GF-D8 (cell line): ENCODE measurements at regions not wholly inside any gene's neighbourhood (a gene's known extent, or its start where the extent isn't known, plus 50 kb on each side); places are given as distances from the start of the nearest gene placed in this dataset.
"Not testable (repeated sequence)": the region's sequence is repeated elsewhere in the genome, so short reads cannot be mapped to it uniquely, and the experiment has no call there.

Experiments used
- DNase-seq: peaks from one replicate; lab custom pipeline; 2025; lab: John Stamatoyannopoulos, UW

DNA sequence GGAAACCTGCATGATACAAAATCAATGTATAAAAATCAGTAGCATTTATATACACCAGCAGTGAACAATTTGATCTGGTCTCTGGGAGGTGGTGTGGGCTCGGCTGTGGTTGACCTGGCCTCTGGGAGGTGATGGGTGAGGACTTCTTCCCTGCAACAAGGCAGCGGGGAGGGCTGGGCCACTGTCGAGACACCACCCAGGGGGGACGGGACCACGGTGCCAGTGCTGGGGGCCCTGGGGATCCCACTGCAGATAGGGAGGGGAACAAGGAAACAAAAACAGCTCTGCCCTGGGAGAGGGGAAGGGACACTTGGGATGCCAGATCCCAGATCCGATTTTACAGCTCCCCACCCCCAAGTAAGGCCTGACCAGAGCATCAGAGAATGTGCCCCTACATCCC is 189.6 kb upstream of the SFSWAP start:
- DNase-seq = no peak

DNA sequence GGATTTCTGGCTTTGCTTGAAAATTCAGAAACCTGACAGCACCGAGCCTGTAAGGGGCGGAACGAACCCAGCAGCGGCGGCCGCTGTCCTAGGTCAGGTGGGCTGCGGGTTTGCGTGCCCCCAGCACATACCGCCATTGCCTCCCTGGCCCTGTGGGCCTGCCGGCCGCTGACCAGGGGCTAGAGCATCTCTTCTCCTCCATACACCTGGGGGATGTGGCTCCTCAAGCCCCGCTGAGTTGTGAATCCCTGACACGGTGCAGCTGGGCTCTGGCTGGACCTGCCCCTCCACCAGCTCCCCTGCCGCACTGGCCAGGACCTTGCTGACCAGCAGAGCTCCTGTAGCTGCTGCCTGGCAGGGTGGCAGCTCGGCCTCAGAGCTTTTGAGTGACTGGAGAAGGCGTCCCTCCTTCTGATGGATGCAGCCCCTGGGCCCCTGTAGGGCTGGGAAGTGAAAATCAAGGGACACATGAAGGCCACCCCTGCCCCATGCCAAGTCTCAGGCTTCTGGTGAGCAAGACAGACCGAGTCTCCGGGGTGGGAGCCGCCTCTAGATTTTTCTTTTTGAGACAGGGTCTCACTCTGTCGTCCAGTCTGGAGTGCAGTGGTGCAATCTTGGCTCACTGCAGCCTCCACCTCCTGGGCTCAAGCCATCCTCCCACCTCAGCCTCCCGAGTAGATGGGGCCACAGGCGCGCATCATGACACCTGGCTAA is 184.9 kb upstream of the SFSWAP start:
- DNase-seq = no peak

DNA sequence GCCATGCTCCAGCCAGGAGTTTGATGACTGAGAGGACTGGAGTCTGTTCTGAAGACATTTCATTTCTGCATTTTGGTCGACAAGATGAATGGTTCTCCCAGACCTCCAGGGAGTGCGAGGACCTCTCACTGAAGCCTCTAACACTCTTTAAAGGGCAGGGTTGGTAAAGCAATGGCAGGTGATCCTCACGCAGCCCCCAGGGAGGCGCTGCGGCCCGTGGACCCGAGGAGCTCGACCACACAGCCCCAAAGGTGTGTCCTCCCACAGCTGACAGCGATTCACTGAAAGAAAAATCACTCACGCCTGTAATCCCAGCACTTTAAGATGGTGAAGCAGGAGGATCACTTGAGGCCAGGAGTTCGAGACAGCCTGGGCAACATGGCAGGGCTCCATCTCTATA is 183.8 kb upstream of the SFSWAP start:
- DNase-seq = no peak

- DNase-seq = no peak
Measured at GRCh38 chr12:131527736-131528135, 183.2 kb upstream of the SFSWAP start.

DNA sequence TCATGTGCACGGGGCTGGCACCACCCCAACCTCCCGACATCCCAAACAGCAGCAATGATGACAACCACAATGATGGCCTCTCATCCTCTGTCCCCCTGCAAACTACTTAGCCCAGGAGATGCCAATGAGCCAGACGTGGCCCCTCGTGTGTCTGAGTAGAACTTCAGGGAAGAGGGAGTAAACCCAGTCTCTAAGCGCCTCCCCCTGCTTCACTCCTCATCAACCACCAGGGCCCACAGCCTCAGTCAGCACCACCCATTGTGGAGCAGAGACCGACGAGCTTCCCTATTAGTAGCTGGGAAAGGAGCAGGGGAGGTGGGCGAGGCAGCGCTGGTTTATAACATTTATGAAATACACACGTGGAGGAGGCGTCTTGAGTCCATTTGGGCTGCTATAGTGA is 182.7 kb upstream of the SFSWAP start:
- DNase-seq = no peak

DNA sequence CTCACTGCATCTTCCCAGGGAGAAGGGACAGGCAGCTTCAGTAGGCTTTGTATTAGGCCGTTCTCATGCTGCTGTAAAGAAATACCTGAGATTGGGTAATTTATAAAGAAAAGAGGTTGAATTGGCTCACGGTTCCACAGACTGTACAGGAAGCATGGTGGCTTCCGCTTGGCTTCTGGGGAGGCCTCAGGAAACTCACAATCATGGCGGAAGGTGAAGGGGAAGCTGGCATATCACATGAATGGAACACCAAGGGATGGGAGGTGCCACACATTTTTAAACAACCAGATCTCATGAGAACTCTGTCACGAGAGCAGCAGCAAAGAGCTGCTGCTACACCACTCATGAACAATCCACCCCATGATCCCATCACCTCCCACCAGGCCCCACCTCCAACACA is 182.2 kb upstream of the SFSWAP start:
- no peak for DNase-seq

DNA sequence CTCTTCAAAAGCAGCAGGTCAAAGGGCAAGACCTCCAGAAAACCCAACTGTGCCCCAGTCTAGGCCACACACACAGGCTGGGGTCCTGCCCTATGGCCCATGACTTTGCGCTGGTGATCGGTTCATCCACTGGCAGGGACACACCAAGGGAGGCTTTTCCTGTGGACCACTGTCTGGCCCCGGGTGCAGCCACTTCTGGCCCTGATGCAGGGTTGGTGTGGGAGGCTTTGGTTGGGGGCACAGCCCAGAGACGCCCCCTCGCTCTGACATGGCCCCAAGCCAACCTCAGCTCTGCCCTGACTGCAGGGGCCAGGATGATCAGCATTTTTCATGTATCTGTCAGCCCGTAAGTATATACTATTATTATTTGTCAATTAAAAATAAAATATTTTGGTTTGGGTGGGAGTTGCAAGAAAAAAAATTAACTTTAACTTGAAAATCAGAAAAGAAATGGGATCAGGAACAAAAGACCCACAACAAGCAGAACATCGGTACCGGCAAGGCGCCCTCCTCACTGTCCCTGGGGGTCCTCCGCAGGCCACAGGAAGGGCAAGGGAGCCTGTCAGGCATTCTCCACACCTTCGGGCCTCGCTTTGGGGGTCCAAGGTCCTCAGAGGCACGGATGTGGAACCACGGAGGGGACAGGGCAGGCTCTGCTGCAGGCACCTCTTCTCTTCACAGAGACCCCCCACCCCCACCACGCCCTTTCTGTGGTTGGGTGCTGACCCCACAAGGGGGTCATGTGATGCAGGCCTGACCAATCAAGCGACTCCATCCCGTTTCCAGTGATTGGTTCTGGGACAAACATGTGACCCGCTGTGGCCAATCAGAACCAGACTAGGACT is 181.5 kb upstream of the SFSWAP start:
- DNase-seq = no peak

DNA sequence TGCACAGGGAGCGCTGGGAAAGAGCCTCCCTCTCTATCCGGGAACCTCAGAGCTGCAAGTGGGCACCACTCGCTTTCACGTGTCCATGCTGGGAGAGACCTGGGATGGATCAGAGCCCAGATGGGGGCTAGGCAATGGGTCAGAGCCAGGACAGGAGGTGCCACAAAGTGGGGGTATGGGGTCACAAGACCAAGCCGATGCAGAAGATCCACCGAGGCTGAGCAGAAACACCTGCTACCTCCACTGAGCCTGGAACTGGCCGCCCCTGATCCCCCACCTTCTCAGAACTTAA is 180.9 kb upstream of the SFSWAP start:
- DNase-seq = no peak

- no peak for DNase-seq
Measured at GRCh38 chr12:131530422-131530821, 180.5 kb upstream of the SFSWAP start.

- no peak for DNase-seq
Measured at GRCh38 chr12:131533139-131533538, 177.8 kb upstream of the SFSWAP start.

DNA sequence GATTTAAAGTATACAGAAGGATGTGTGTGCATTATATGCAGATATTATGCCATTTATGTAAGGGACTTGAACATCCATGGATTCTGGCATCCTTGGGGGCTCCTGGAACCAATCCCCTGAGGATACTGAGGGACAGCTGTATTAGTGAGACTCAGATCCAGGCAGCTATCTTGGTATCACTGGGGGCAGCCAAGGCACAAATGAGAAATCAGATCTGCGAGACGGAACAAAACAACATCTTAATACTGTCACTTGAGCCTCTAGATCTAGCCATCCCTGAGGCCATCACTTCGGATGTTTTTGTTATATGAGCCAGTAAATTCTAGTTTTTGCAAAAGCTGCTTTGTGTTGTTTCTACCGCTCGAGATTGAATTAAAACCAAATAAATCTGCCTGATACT is 175.1 kb upstream of the SFSWAP start:
- DNase-seq = no peak

GRCh38 chr12:131536337-131536736 is 174.6 kb upstream of the SFSWAP start:
- DNase-seq = no peak

- no peak for DNase-seq
Measured at GRCh38 chr12:131536766-131537165, 174.1 kb upstream of the SFSWAP start.

- DNase-seq = no peak
Measured at GRCh38 chr12:131537267-131537958, 173.5 kb upstream of the SFSWAP start.

DNA sequence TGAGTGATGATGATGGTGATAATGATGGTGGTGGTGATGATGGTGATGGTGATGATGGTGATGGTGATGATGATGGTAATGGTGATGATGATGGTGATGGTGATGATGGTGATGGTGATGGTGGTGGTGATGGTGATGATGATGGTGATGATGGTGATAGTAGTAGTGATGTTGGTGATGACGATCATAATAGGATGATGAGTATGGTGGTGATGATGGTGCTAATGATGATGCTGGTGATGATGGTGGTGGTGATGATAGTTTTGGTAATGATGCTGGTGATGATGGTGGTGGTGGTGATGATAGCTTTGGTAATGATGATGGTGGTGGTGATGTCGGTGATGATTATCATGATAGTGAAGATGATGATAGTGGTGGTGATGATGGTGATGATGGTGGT is 171.5 kb upstream of the SFSWAP start:
- DNase-seq = no peak

DNA sequence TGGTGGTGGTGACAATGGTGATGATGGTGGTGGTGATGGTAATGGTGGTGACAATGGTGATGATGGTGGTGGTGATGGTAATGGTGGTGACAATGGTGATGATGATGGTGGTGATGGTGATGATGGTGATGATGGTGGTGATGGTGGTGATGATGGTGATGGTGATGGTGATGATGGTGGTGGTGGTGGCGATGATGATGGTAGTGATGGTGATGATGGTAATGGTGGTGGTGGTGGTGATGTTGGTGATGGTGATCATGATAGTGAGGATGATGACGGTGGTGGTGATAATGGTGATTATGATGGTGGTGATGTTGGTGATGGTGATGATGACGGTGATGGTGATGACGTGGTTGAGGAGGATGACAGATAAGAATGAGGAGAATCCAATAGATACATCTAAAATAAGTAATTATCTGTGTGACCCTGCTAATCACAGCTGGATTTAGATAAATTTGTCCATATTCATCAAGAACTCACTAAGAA is 170.7 kb upstream of the SFSWAP start:
- DNase-seq = no peak

- not testable (repeated sequence) for DNase-seq
Measured at GRCh38 chr12:131541512-131541911, 169.4 kb upstream of the SFSWAP start.

- no peak for DNase-seq
Measured at GRCh38 chr12:131542351-131542750, 168.5 kb upstream of the SFSWAP start.

DNA sequence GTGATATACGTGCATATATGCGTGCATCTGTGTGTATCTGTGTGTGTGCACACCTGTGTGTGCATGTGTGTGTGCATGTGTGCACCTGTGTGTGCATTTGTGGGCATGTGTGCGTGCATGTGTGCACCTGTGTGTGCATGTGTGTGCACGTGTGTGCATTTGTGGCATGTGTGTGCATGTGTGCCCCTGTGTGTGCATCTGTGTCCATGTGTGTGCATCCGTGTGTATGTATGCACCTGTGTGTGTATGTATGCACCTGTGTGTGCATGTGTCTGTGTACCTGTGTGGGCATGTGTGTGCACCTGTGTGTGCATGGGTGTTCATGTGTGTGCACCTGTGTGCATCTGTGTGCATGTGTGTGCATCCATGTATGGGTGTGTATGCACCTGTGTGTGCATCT is 167.8 kb upstream of the SFSWAP start:
- DNase-seq = no peak

- DNase-seq = no peak
Measured at GRCh38 chr12:131547555-131547954, 163.3 kb upstream of the SFSWAP start.

DNA sequence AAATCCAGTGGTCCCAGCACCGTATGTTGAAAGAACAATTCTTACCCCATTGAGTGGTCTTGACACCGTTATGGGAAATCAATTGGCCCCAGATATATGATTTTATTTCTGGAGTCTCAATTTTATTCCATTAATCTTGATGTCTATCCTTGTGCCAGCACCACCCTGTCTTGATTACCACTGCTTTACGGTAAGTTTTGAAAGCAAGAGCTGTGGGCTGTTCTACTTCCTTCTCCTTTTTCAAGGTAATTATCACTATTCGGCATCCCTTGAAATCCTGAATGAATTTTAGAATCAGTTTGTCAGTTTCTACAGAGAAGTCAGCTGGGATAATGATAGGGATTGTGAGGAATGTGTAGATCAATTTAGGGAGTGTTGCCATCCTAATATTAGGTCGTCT is 160.8 kb upstream of the SFSWAP start:
- no peak for DNase-seq

DNA sequence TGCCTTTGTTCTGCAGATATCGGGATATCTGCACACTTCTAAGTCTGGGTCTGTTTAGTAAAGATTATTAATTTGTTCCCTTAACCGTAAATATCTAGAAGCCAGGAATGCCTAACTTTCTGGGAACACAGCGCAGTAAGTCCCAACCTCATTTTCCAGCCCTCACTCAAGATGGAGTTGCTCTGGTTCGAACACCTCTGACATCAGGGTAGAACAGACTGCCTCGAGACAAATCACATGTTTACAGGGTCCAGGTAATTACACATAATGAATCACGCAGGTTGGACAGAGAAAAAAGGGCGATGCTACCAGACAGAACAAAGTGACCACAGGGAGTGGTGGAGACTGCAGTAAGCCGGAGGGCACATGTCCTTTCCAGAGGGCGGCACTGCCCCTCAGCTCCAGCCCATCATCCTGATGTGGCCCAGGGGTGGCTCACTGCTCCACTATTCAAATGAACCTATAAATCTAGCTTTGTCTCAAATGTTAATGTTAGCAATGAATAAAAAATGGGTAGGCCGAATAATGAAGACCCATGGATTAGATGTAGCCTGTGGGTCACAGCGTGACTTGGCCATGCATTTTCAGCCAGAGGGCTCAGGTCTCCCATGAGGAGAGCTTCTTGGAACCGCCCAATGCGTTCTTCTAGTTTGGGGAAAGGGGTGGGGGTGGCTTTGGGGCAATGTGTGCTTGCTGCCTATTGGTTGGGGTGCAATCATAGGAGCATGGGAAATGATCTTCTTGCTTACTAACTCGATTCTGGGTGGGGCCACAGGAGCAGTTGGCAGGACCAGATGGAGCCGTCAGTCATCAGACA is 159.0 kb upstream of the SFSWAP start:
- no peak for DNase-seq
